ENCODE measurements at regions not wholly inside any gene's neighbourhood (a gene's known extent, or its start where the extent isn't known, plus 50 kb on each side); places are given as distances from the start of the nearest gene placed in this dataset.

- no peak for TF ChIP-seq CTCF (conservative IDR thresholded peaks at IDR 0.05)
- no peak for TF ChIP-seq EZH2 (IDR thresholded peaks at IDR 0.05; ENCODE audit: low read depth)
Observed at GRCh38 chr1:244235157-244235556, 184.1 kb downstream of the ZBTB18 start.

All from PC-9 (cell line).